GM21367 (cell line): ENCODE measurements at regions not wholly inside any gene's neighbourhood (a gene's known extent, or its start where the extent isn't known, plus 50 kb on each side); places are given as distances from the start of the nearest gene placed in this dataset.

Experiments used
- ATAC-seq: cut with Tn5 transposase; IDR thresholded peaks from one replicate; pipeline ENCODE4 v1.9.1; 2021; ENCODE audit not compliant: unreplicated experiment

DNA sequence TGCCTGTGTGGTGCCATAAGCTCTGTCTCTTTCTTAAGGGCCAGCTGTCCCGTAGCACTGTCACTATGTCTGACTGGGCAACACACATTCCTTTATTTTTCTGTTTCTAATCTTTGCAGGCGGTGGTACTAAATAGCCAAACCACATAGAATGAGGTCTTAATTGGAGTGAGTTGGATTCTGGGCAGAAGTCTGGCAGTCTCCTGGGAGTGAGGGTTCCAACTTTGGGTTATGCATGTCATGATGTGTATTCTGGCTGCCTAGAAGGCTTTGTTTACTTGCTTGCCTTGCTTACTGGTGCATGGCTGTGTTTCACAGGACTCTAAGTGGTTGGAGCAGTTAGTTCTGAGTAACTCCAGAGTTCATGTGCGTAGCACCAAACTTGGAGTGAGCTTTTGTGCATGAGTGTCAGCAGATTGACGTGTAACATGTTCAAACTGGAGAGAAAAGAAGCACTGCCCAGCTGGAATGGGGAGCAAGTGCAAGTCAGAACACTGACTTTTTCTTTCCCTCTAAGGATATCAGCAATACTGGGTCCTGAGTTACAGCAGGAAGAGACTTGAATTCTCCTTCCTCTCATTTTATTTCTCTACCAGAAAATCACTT lies 185.8 kb downstream of the PCSK1 start:
- ATAC-seq = no peak

- no peak for ATAC-seq
These were observed 187.6 kb downstream of the PCSK1 start for GRCh38 chr5:96245140-96246091.

GRCh38 chr5:96244696-96245095 lies 188.4 kb downstream of the PCSK1 start:
- ATAC-seq = no peak

DNA sequence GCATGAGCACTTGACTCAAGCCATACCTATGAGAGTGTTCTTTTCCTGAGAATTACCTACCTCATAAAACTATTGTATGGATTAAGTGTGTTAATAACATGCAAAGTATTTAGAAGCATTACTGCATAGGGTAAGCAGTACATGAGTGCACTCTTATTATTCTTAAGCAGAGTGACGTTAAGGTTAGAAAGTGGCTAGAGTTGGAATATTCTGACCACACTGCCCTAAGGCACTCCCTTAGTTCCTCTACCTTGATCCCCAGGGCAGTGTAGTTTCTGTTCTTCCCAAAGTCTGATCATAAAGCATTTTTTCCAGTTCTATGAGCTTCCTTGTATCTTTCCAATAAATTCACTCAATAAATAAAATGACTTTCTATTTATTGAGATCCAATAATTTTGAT lies 189.2 kb downstream of the PCSK1 start:
- no peak for ATAC-seq

- ATAC-seq = no peak
These were observed 189.8 kb downstream of the PCSK1 start for GRCh38 chr5:96243203-96243602.

DNA sequence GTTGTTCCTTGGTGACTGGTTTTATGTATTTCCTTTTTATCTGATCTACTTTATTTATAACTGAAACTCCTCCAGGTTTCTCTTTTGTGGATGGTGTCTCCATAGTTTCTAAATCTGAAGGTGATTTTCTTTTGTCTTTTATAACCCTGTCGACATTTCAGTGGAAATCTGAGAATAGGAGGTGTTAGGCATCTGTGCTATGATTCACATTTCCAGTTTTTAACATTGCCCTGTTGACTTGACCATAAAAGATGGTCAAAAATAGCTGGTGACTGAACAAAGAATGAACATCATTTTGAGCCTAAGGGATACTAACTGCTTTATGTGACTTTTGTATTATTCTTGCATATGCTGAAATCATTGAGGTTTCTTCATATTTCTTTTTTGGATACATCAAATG lies 190.5 kb downstream of the PCSK1 start:
- no peak for ATAC-seq

DNA sequence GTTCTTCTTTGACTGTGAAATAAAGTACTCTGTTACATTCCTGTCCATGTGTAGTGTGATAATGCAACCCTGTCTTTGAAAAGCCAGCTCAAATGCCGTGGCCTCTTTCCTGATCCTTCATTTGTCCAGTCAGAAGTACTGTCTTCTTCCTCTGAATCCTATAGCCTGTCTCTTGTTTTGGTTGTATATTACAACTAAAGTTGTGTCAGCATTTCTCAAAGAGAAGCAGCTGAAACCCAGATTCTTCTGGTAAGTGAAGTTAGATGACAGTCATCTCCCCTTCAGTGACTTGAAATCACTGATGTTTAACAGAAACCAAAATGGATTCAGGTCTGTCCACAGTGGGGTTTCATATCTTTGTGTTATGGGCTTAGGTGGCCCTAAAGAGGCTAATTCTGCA lies 196.2 kb downstream of the PCSK1 start:
- no peak for ATAC-seq

DNA sequence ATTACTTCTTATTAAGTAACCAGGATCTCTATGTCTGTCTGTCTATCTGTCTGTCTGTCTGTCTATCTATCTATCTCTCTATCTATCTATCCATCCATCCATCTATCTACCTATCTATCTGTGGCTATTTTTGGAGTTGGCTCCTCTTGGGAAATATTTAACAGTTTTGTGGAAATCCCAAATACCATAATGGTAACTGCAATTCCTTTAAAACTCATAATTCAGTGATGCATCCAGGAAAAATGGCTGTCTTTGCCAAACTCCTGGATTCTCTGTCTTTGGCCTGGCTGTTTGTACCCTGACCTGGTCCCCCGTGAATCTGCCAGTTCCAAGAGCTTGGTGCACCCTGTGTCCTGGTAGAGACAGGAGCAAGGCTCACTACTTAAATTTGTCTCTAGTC lies 197.0 kb downstream of the PCSK1 start:
- ATAC-seq = no peak

GRCh38 chr5:96235008-96235910 lies 197.8 kb downstream of the PCSK1 start:
- ATAC-seq = no peak

GRCh38 chr5:96232602-96233001 lies 200.4 kb downstream of the PCSK1 start:
- ATAC-seq = no peak

- no peak for ATAC-seq
These were observed 203.9 kb downstream of the PCSK1 start for GRCh38 chr5:96229188-96229587.

GRCh38 chr5:96228408-96228807 lies 204.6 kb downstream of the PCSK1 start:
- no peak for ATAC-seq

DNA sequence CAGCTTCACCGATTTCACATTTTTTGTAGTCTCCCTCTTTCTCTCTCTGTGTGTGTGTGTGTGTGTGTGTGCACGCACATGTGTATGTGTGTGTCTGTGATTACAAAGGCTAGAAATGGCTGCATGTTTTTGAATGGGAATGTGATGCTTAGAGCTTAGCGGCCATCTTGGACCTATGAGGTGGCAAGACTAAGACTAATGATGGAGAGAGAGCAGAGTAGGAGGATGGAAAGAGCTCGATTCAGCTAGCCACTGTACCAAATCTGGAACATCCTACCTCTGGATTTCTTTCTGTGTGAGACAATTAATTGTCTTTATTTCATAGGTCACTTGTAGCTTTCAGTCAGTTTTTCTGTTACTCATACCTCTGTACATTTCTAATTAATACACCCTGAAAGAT lies 205.1 kb downstream of the PCSK1 start:
- no peak for ATAC-seq

- ATAC-seq = no peak
These were observed 206.0 kb downstream of the PCSK1 start for GRCh38 chr5:96226941-96227552.

- no peak for ATAC-seq
These were observed 210.9 kb downstream of the PCSK1 start for GRCh38 chr5:96222129-96222528.

- ATAC-seq = no peak
These were observed 212.2 kb downstream of the PCSK1 start for GRCh38 chr5:96220610-96221390.

- no peak for ATAC-seq
These were observed 213.3 kb downstream of the PCSK1 start for GRCh38 chr5:96219580-96220281.

- no peak for ATAC-seq
These were observed 214.4 kb downstream of the PCSK1 start for GRCh38 chr5:96218653-96219052.

- ATAC-seq = no peak
These were observed 218.4 kb downstream of the PCSK1 start for GRCh38 chr5:96214442-96215197.
